ENCODE measurements at regions not wholly inside any gene's neighbourhood (a gene's known extent, or its start where the extent isn't known, plus 50 kb on each side); places are given as distances from the start of the nearest gene placed in this dataset.

DNA sequence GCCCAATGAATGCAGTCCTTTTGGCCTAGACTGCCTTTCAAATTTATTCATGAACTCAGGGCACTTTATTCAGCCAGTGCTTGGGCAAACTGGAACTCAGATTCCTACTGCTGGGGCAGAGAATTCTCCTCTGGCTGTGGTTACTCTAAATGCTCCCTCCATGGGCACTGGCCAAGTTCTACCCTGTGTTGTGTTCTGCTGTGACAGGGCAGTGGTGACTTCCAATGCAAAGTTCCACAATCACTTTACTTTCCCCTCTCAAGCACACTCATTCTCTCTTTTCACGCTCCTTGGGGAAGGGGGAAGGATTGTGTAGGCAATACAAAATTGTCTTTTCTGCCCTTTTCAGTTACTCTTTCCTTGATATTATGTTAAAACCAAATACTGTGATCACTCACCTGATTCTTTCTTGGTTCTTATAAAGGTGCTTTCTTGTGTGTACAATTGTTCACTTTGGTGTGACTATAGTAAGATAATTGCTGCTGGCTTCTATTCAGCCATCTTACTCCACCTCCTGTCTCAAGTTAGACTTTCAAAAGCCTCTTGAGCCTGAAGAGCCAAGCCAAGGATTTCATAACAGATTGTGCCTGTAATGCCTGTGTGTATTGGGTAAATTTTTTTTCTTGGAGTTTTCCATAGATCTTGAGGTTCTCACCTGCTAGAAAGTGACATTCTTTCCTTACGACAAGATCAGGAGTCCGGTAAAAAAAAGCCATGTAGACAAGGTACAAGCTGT, 1078.6 kb downstream of the FAM133A start:
- no peak overlapping the region for H2BK120ac ChIP-seq (ENCODE audit: insufficient read depth, low read length, poor library complexity)
- no peak overlapping the region for H3K4me2 ChIP-seq (ENCODE audit: low read length)
- DNase-seq: no peak
- H3K9me3 ChIP-seq (ENCODE audit: insufficient read depth, low read depth, low read length): no peaks in the 10 kb centered on the region
- H2BK5ac ChIP-seq (ENCODE audit: low read depth, low read length, poor library complexity): no peak overlapping the region
- H3K79me1 ChIP-seq (ENCODE audit: low read length): no peaks in the 10 kb centered on the region
- no CpG with 5 or more reads among the region's 3 CpGs for WGBS (ENCODE audit: extremely low coverage, insufficient coverage, insufficient read length)
- H2AK5ac ChIP-seq (ENCODE audit: low read length): no peak overlapping the region
- no peaks in the 10 kb centered on the region for H3K27me3 ChIP-seq (ENCODE audit: insufficient read depth, low read length)
- no peaks in the 10 kb centered on the region for H3K79me2 ChIP-seq (ENCODE audit: control insufficient read depth, insufficient read depth, low read length, poor library complexity)
- H3K36me3 ChIP-seq (ENCODE audit: control insufficient read depth in 1 of 2, insufficient read depth in 2 of 2, low read length in 2 of 2): no peaks in the 10 kb centered on the region
- H2BK12ac ChIP-seq (ENCODE audit: low read length): no peak overlapping the region
- no peak overlapping the region for H3K18ac ChIP-seq (ENCODE audit: low read length)
- H3K4ac ChIP-seq (ENCODE audit: low read depth, low read length): no peak overlapping the region
- no peak overlapping the region for H3K4me3 ChIP-seq (ENCODE audit: low read depth, low read length)
- H3K27ac ChIP-seq (ENCODE audit: low read depth, low read length): no peak overlapping the region
- no peak overlapping the region for H4K12ac ChIP-seq (ENCODE audit: low read depth, low read length)
- no peak overlapping the region for H3K14ac ChIP-seq (ENCODE audit: low read length)
- H3K23ac ChIP-seq (ENCODE audit: low read length): no peak overlapping the region
- no peak overlapping the region for H3K9ac ChIP-seq (ENCODE audit: low read length)
- no peak overlapping the region for H2AFZ ChIP-seq (ENCODE audit: insufficient read depth, low read length, poor library complexity)
- no peak overlapping the region for H4K8ac ChIP-seq (ENCODE audit: low read depth, low read length)
- no peak overlapping the region for H4K91ac ChIP-seq (ENCODE audit: low read depth, low read length)
- no peaks in the 10 kb centered on the region for H3K4me1 ChIP-seq (ENCODE audit: control insufficient read depth in 1 of 2, insufficient read depth in 2 of 2, low read length in 2 of 2)

DNA sequence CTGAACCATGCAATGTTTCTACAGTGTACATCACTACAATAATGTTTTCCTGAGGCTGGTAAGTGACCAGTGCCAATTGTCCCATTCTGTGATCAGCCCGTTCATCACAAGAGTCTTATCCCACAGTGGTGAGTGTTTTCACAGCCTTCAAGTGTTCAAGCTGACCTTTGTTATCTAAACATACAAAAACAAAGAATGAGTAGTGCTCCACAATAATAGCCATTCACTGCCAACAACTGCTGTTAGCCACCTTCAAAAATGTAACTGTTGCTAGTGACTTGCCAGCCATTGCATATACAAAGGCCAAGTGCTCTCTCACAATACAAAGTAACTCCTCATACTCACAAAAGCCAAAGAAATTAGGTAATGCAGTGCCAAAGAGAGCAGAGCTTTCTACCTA, 1084.1 kb downstream of the FAM133A start:
- Histone ChIP-seq H3K79me2 (ENCODE audit: control insufficient read depth, insufficient read depth, low read length, poor library complexity) (no peaks in the 10 kb centered on the region), H3K9me3 (ENCODE audit: insufficient read depth, low read depth, low read length) (no peaks in the 10 kb centered on the region)
- whole genome bisulfite sequencing (ENCODE audit: extremely low coverage, insufficient coverage, insufficient read length): no CpG with 5 or more reads among the region's 1 CpG

DNA sequence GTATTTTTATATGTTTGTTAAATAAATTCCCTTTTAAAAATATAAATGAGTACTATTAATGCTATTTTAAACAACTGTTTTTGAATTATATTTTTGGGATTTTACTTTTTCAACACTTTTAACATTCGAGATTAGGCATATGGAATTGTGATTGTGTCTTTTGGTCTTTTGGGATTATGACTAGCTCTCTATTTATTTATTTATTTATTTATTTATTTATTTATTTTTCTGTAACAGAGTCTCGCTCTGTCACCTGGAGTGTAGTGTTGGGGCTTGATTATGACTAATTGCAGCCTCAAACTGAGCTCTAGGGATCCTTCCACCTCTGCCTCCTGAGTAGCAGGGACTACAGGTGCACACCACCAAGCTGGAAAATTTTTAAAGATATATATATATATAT, 1101.6 kb downstream of the FAM133A start:
- Histone ChIP-seq H2BK5ac (ENCODE audit: low read depth, low read length, poor library complexity) (no peak overlapping the region), H3K14ac (ENCODE audit: low read length) (no peak overlapping the region), H2BK120ac (ENCODE audit: insufficient read depth, low read length, poor library complexity) (no peak overlapping the region), H3K23ac (ENCODE audit: low read length) (no peak overlapping the region), H3K4me1 (ENCODE audit: control insufficient read depth in 1 of 2, insufficient read depth in 2 of 2, low read length in 2 of 2) (no peaks in the 10 kb centered on the region), H4K91ac (ENCODE audit: low read depth, low read length) (no peak overlapping the region), H2BK12ac (ENCODE audit: low read length) (no peak overlapping the region), H4K8ac (ENCODE audit: low read depth, low read length) (no peak overlapping the region), H3K9ac (ENCODE audit: low read length) (no peak overlapping the region), H2AK5ac (ENCODE audit: low read length) (no peak overlapping the region), H3K9me3 (ENCODE audit: insufficient read depth, low read depth, low read length) (no peaks in the 10 kb centered on the region), H3K4ac (ENCODE audit: low read depth, low read length) (no peak overlapping the region), H2AFZ (ENCODE audit: insufficient read depth, low read length, poor library complexity) (no peak overlapping the region), H3K4me2 (ENCODE audit: low read length) (no peak overlapping the region), H3K18ac (ENCODE audit: low read length) (no peak overlapping the region), H3K79me2 (ENCODE audit: control insufficient read depth, insufficient read depth, low read length, poor library complexity) (peaks cover 2% of the 10 kb centered on the region), H3K79me1 (ENCODE audit: low read length) (no peaks in the 10 kb centered on the region), H3K36me3 (ENCODE audit: control insufficient read depth in 1 of 2, insufficient read depth in 2 of 2, low read length in 2 of 2) (no peaks in the 10 kb centered on the region), H3K27ac (ENCODE audit: low read depth, low read length) (no peak overlapping the region), H3K4me3 (ENCODE audit: low read depth, low read length) (no peak overlapping the region), H4K12ac (ENCODE audit: low read depth, low read length) (no peak overlapping the region), H3K27me3 (ENCODE audit: insufficient read depth, low read length) (no peaks in the 10 kb centered on the region)
- no CpG with 5 or more reads among the region's 2 CpGs for WGBS (ENCODE audit: extremely low coverage, insufficient coverage, insufficient read length)
- DNase-seq: no peak

More for the DNA sequence above, 1084.1 kb downstream of the FAM133A start:
- Histone ChIP-seq H2AK5ac (ENCODE audit: low read length) (no peak overlapping the region), H3K79me1 (ENCODE audit: low read length) (no peaks in the 10 kb centered on the region), H4K91ac (ENCODE audit: low read depth, low read length) (no peak overlapping the region), H3K27me3 (ENCODE audit: insufficient read depth, low read length) (no peaks in the 10 kb centered on the region), H2AFZ (ENCODE audit: insufficient read depth, low read length, poor library complexity) (no peak overlapping the region), H2BK120ac (ENCODE audit: insufficient read depth, low read length, poor library complexity) (no peak overlapping the region), H3K36me3 (ENCODE audit: control insufficient read depth in 1 of 2, insufficient read depth in 2 of 2, low read length in 2 of 2) (no peaks in the 10 kb centered on the region), H3K4me1 (ENCODE audit: control insufficient read depth in 1 of 2, insufficient read depth in 2 of 2, low read length in 2 of 2) (no peaks in the 10 kb centered on the region), H3K18ac (ENCODE audit: low read length) (no peak overlapping the region), H2BK12ac (ENCODE audit: low read length) (no peak overlapping the region), H4K12ac (ENCODE audit: low read depth, low read length) (no peak overlapping the region), H3K4me3 (ENCODE audit: low read depth, low read length) (no peak overlapping the region), H3K4me2 (ENCODE audit: low read length) (no peak overlapping the region), H3K9ac (ENCODE audit: low read length) (no peak overlapping the region), H3K27ac (ENCODE audit: low read depth, low read length) (no peak overlapping the region), H4K8ac (ENCODE audit: low read depth, low read length) (no peak overlapping the region), H3K23ac (ENCODE audit: low read length) (no peak overlapping the region), H3K4ac (ENCODE audit: low read depth, low read length) (no peak overlapping the region), H2BK5ac (ENCODE audit: low read depth, low read length, poor library complexity) (no peak overlapping the region), H3K14ac (ENCODE audit: low read length) (no peak overlapping the region)
- DNase-seq: no peak

DNA sequence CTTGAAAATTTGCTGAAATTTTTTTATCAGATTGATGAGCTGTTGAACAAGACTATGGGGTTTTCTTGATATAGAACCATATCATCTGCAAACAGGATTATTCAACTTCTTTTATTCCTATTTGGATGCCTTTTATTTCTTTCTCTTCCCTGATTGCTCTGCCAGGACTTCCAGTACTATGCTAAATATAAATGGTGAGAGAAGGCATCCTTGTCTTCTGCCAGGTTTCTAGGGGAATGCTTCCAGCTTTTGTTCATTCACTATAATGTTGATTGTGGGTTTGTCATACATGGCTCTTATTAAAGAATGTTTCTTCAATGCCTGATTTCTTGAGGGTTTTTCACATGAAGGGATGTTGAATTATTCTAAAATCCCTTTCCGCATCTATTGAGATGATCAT, 1139.5 kb downstream of the FAM133A start:
- no peaks in the 10 kb centered on the region for H3K27me3 ChIP-seq (ENCODE audit: insufficient read depth, low read length)
- no peaks in the 10 kb centered on the region for H3K79me2 ChIP-seq (ENCODE audit: control insufficient read depth, insufficient read depth, low read length, poor library complexity)
- H2BK120ac ChIP-seq (ENCODE audit: insufficient read depth, low read length, poor library complexity): no peak overlapping the region
- no peak for DNase-seq
- no peak overlapping the region for H3K9ac ChIP-seq (ENCODE audit: low read length)
- H3K79me1 ChIP-seq (ENCODE audit: low read length): no peaks in the 10 kb centered on the region
- H3K4me1 ChIP-seq (ENCODE audit: control insufficient read depth in 1 of 2, insufficient read depth in 2 of 2, low read length in 2 of 2): no peaks in the 10 kb centered on the region
- no peak overlapping the region for H3K14ac ChIP-seq (ENCODE audit: low read length)
- no peak overlapping the region for H4K12ac ChIP-seq (ENCODE audit: low read depth, low read length)
- H2BK12ac ChIP-seq (ENCODE audit: low read length): no peak overlapping the region
- no peak overlapping the region for H3K4me2 ChIP-seq (ENCODE audit: low read length)
- H3K23ac ChIP-seq (ENCODE audit: low read length): no peak overlapping the region
- no peak overlapping the region for H2AK5ac ChIP-seq (ENCODE audit: low read length)
- H3K9me3 ChIP-seq (ENCODE audit: insufficient read depth, low read depth, low read length): no peaks in the 10 kb centered on the region
- H3K18ac ChIP-seq (ENCODE audit: low read length): no peak overlapping the region
- WGBS (ENCODE audit: extremely low coverage, insufficient coverage, insufficient read length): no CpG with 5 or more reads among the region's 1 CpG
- no peak overlapping the region for H4K91ac ChIP-seq (ENCODE audit: low read depth, low read length)
- no peak overlapping the region for H3K27ac ChIP-seq (ENCODE audit: low read depth, low read length)
- no peak overlapping the region for H3K4me3 ChIP-seq (ENCODE audit: low read depth, low read length)
- H3K4ac ChIP-seq (ENCODE audit: low read depth, low read length): no peak overlapping the region
- no peak overlapping the region for H2AFZ ChIP-seq (ENCODE audit: insufficient read depth, low read length, poor library complexity)
- no peaks in the 10 kb centered on the region for H3K36me3 ChIP-seq (ENCODE audit: control insufficient read depth in 1 of 2, insufficient read depth in 2 of 2, low read length in 2 of 2)
- H2BK5ac ChIP-seq (ENCODE audit: low read depth, low read length, poor library complexity): no peak overlapping the region
- no peak overlapping the region for H4K8ac ChIP-seq (ENCODE audit: low read depth, low read length)

Measured in trophoblast cell (in vitro differentiated cells and primary cell).